GM18511 (cell line): ENCODE measurements at regions not wholly inside any gene's neighbourhood (a gene's known extent, or its start where the extent isn't known, plus 50 kb on each side); places are given as distances from the start of the nearest gene placed in this dataset.
"Not testable (repeated sequence)": the region's sequence is repeated elsewhere in the genome, so short reads cannot be mapped to it uniquely, and the experiment has no call there.

ENCODE experiments used
- ATAC-seq: cut with Tn5 transposase; IDR thresholded peaks from one replicate; pipeline ENCODE4 v1.9.1; 2021; ENCODE audit warnings: mild to moderate bottlenecking, moderate library complexity; ENCODE audit not compliant: unreplicated experiment

DNA sequence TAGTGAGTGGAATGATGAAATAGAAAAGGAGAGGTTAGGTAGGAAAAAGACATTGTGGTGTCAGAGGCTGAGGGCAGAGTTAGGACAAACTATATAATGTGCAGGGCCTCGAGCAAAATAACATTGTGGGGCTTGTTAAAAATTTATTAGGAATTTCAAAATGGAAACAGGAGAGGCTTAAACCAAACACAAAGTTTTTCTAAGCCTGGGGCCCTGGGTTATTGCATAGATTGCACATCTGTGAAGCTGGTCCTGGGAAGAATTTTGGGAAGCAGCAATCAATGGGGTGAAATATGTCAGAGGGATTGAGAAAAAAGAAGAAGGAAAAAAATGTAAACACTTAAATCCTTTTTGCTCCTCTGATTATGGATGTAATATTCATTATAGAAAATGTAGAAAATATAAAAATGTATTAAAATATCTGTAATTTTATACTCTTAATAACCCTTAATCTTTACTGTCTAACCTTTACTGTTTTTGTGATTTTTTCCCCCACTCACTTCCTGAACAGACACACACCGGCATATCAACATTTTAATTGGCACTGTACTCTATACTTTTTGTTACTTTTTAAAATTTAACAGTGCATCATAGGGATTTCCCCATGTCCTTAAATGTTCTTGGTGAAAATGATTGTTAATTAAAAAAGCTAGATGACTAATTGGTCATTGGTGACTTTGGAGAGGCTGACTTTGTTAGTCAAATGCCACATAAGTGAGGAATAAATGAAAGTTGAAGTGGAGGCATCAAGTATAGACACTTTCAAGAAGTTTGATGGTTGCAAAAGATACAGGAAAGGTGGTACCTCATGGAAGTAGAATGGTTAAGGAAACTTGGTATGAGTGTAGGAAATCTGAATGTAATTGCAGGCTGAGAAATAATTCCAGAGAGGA is 183.4 kb downstream of the NFKBIZ start:
- no peak for ATAC-seq

DNA sequence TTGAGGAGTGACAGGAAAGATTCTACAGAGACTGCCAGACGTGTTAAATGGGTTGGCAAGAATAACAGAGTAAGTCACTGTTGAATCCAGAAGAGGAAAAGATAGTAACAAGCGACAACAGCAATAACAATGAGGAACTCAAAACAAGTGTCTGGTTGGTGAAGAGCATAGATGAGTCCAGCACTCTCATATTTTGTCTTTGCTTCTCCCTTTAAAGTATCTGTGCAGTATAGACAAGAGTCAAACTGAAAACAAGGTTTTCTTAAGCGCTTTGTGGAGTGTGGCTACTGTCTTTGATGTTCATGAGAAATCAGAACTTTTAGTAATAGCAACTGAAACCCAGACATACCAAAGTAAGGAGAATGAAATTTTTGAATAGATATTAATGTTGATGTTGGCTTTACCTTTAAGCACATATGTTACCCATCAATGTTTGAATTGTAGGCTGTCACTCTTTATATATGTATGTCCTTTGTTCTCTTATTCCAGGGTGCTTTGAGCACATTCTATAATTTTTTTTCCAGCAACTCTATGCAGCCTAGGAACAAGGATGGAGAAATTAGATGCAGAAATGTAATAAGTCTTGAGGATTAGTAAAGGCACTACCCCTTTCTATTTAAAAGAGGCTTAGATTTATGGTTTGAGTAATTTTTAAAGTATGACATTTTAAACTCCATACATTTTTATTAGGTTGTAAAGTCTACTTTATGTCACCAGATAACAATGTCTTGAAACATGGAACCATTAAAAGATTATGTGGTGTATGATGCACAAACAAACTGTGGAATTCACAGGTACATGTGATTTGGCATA is 185.5 kb downstream of the NFKBIZ start:
- no peak for ATAC-seq

DNA sequence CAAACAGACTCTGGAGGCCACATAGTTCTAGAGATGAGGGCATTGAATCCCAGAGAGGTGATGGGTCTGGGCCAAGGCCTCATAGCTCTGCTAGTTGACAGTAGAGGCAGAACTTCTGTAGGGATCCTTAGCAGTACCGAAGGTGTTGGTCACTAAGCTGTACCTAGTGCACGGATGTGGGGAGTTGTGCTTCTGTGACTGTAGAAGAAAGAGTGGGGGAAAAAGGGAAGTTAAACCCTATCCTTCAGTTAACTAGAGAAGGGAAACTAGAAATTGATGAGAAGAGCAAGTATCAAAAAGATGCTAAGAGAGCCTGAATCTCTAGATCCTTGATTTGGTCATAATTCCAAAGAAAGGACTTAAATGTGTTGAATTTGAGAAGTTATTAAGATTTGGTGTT is 186.7 kb downstream of the NFKBIZ start:
- peak; percentile 51 for ATAC-seq

DNA sequence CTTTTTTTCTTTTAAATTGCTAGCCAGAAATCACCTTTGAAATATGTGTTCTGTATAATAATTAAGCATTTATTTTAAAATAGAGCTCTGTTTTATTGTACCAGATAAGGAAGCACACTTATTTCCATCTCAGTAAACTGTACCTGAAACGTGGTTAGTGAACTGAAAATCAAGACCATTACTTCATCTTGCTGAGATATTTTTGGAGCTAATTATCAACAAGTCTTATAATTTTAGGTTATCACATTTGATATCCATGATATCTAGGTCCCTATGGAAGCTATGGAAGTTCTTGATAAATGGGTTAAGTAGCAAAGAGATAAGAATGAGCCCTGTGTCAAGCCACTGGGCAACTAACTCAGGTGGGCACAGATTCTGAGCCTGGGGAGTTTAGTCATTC is 187.2 kb downstream of the NFKBIZ start:
- no peak for ATAC-seq

DNA sequence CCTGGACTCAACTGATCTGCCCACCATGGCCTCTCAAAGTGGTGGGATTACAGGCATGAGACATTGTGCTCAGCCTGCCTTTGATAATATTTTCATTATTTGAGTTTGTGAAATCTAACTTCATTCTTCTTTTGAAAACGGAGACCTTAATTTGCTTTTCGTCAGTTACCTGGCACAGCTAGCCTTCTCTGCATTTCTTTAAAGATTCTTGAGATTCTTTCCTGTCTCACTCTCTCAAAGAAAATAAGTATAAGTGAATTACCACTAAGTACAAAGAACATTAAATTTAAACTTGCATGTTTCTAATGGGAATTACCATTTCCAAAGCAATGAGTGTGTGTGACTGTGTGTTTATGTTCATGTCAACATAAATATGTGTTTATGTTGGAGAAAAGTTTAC is 187.9 kb downstream of the NFKBIZ start:
- ATAC-seq, result no peak

DNA sequence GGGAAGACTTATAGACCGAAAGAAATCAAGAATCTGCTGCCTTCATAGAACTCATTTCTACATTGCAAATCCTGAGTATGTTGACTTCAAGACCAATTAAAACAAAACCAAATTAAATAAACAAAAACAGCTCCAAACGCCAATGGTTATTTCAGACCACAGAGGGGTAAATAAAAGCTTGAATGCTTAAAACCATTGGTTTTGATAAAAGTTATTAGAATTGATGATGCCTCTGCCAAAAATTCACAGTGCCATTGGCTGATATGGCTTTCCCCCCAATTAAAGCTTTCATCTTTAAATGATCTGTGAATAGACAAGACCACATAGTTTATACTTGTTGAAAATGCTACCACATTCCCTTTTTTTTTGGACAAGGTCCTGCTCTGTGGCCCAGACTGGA is 188.5 kb downstream of the NFKBIZ start:
- ATAC-seq, result no peak

DNA sequence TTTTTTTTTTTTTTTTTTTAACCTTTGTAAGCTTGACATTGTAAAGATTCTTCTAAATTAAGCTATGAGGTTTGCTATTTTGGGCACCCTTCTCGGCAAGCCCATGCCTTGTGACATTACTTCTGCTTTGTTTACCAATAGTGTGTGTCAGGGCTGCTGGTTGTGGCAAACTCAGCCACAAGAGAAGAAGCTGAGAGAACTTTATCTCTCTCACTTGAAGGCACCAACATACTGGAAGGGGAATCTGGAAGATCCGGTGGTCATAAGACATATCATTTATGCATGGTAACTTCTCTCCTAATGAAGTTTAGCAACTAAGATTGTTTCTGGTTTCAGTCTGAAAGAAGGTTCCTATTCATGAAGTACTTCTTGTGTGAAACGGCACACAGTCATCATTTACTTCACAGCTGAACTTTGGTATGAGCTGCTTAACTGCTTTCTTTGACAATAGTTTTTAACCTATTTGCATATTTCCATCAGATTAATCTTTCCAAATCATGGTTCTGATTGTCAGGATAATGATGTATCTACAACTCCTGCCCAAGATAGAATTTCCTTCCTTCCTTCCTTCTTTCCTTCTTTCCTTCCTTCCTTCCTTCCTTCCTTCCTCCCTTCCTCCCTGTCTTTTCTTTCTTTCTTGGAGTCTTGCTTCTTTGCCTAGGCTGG is 189.3 kb downstream of the NFKBIZ start:
- ATAC-seq, result peak; percentile 88

DNA sequence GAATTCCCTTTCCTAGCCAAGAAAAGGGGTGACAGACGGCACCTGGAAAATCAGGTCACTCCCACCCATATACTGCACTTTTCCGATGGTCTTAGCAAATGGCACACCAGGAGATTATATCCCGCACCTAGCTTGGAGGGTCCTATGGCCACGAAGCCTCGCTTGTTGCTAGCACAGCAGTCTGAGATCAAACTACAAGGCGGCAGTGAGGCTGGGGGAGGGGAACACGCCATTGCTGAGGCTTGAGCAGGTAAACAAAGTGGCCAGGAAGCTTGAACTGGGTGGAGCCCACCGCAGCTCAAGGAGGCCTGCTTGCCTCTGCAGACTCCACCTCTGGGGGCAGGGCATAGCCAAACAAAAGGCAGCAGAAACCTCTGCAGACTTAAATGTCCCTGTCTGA is 190.8 kb downstream of the NFKBIZ start:
- ATAC-seq, result not testable (repeated sequence)

DNA sequence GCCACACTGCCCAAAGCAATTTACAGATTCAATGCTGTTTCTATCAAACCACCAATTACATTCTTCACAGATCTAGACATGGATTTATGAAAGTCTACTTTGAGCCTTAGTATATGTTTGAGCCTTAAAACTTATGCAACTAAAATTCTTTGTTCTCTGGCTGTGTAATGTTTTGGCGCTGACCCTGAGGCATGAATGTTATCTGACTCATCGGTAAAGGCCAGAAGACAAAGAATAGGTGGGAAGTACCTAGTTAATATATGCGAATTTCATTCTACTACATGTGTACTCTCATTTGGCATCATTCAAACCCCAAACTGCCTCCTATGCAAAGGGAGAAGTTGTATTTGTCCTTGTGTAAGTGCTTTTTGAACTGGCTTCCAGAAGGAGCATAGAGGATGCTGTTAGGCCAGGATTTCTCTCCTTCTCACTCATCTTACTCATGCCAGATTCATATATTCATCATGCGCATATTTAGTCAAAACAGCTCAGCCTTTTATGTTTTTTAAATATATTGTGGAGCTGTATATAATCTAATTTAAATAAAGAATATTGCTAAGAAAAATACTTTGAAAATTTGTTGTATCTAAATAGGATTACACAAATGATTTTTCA is 204.2 kb downstream of the NFKBIZ start:
- peak; percentile 48 for ATAC-seq

DNA sequence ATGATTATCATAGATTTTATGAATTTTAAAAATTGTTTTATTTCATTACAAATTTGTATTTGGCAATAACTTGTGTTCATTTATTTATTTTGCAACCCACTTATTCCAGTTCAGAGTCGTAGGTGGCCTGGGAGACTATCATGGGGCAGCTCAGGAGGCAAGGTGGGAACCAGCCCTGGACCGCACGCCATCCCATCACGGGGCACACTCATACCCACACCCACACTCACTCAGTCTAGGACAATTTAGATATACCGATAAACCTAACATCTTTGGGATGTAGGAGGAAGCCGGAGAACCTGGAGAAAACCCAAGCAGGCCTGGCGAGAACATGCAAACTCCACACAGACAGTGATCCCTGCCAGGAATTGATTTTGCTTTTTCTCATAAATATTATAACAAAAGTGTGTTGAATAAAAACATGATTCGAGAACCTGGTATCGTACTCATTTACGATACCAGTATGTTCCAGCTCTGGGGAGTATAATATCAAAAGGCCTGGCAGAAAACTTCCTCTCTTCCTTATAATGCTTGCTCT is 205.3 kb downstream of the NFKBIZ start:
- no peak for ATAC-seq

DNA sequence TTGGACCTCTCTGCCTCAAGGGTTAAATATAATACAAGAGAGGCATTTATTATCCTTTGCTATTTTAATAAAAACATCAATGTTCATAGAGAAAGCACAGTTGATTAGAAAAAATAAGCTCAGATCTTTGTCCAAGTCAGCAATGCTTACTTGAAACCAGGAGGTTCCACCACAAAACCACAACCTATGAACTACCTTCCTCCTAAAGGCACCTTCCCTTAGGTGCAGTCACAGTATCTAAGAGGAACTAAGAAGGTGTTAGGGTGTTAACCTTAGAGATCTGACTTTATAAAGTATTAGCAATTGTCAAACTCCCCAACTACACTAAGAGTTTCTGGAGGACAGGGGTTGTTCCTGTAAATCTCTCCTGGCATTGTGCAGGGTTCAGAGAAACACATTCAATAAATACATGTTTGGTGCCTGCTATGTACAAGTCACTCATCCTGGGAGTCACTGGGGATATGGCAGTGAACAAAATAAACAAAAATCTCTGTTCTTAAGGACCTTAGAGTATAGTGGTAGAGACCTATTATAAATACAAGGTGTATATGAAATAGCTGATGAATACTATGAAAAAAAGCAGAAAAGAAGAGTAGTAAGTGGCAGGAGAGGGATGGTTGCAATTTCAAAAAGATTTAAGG is 208.6 kb downstream of the NFKBIZ start:
- ATAC-seq, result peak; percentile 81

DNA sequence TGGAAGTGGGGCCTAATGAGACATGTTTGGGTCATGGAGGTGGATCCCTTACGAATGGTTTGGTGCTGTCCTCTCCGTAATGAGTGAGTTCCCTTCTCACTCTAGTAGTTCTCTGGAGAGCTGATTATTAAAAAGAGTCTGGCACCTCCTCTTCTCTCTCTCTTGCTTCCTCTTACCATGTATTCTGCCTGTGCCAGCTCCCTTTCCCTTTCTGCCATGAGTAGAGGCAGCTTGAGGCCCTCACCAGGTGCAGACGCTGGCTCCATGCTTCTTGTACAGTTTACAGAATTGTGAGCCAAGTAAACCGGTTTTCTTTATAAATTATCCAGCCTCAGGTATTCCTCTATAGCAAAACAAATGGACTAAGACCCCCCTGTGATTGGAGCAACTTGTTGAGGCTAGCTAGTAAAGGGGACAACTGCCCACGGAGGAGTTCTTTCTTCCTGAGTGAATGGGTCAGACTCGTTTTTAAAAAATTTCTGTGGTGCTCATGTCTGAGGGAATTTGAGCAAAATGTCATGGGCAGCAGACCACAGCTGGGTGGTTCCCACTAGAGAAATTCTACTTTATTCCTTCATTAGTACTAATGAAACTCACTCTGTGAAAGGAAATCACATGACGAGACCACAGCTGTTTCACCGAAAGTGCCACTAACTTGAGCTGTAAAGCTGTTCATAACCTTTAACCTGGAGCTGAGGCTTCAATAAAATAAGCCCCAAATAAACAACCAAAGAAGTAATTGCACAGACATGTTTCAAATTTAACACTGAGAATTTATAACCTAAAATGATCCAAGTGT is 210.0 kb downstream of the NFKBIZ start:
- peak; percentile 72 for ATAC-seq

DNA sequence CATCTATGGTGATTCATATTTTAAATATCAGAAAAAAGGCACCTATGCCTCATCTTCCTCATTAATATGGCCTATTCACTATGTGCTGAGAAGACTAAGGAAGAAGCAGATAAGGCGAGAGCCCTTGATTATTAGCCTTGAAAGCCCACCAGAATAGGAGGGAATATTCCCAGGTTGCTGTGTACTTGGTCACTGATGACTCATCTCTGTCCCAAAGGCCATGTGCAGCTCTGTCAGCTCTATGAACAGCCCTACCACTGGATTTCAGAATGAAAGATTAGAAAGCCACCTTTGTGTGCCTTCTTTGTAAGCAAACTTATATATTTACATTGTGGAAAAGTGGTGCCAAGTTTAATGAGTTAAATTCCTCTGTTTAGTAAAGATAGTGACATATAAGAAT is 211.5 kb downstream of the NFKBIZ start:
- ATAC-seq, result peak; percentile 23

DNA sequence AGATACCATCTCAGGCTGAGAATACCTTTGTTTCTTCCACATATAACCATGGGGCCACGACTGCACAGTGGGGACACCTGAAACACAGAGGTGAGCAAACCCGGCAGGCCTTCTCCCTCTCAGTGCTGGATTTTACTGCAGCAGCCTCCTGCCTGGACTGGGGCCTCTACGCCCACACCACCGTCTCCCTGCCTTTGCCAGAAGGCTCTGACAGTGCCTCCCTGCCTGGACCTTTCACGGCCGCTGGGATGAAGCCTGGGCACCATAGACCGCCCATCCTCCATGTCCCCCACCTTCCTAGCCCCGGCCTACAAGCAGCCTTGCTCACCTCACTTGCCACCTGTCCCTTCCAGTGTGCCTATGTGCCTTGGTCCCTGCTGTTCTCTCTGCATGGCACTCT is 214.3 kb downstream of the NFKBIZ start:
- ATAC-seq, result no peak

DNA sequence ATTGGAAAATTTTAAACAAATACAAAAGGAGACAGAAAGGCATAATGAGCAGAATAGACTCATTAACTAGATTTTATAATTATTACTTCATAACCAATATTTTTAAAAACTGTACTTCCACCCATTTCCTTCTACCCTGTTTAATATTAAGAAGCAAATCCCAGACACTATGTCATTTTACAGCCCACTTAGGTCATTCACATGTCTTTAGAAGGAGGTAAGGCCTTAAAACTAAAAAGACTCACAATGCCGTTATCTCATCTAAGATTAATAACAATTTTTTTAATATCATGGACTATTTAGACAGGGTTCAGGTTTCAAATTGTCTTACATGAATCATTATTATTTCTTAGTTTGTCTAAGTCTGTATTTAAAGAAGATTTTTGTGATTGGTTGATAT is 217.2 kb downstream of the NFKBIZ start:
- no peak for ATAC-seq

DNA sequence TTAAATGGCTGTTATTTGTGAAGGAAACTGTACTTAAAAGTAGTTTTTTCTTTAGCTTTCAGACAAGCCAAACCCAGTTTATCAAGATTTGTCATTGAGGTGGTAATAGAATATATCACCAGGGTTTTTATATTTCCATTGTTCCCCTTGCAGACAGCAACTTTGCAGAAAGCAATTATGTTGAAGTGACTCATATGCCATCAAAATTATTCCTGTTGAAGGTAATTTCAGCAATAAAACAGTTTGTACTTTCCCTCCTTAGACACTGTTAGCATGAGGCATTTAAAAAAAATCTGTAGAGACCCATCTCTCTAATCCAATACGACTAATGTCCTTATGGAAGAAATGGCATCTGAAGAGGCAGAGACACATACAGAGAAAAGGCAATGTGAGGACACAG is 219.0 kb downstream of the NFKBIZ start:
- ATAC-seq, result no peak

DNA sequence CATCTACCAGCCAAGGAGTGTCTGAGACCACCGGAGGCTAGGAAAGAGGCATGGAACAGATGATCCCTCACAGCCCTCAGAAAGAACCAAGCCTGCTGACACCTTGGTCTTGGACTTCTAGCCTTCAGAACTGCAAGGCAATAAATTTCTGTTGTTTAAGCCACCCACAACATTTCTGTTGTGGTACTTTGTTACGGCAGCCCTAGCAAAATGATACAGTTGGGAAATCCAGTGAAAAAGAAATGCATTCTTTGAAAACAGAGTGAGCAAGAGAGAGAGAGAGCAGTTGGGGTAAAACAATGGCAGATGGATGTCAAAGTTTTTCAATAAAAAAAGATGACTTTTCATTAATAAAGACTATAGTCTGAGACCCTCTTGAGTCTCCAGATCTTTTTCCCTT is 219.4 kb downstream of the NFKBIZ start:
- no peak for ATAC-seq

DNA sequence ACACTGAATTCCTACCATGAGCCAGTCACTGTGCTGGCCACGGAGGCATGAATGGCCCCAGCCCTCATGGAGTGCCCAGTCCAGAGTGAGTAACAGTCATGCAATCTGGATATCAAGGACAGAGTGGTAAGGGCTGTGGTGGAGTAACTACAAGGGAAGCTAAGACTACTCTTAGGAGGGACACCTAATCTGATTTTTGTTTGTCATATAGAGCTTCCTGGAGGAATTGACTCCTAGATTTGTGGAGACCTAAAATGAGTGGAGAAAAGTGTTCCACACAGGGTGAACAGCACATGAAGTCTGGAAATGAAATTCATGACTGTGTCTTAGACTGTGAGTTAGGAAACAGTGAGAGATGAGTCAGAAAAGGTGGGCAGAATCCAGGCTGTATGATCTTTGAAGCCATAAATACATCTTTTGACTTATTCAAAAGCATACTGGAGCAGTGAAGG is 219.9 kb downstream of the NFKBIZ start:
- no peak for ATAC-seq

DNA sequence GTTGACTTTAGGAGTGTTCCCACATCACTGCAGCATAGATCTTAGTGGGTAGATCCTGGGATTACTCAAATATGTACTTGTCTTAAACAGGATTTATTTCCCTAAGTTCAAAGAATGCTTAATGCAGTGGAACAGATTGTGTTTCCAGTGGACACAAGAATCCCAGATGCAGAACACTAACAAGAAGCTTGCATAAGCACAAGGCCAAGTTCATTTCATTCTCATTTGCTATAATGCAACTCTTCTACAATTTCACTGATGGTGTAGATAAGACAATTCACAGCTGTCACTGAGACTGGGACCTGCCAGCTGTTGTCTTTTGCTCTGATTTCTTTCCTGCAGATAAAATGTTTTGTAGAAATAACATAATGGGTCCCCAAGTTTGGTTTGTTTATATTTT is 225.6 kb downstream of the NFKBIZ start:
- no peak for ATAC-seq
